D721Med (cell line): ENCODE measurements at regions not wholly inside any gene's neighbourhood (a gene's known extent, or its start where the extent isn't known, plus 50 kb on each side); places are given as distances from the start of the nearest gene placed in this dataset.
"Not testable (repeated sequence)": the region's sequence is repeated elsewhere in the genome, so short reads cannot be mapped to it uniquely, and the experiment has no call there.

Experiments used
- DNase-seq: peaks from one replicate; pipeline ENCODE4 v3.0.0; 2011; ENCODE audit warnings: low spot score; ENCODE audit not compliant: insufficient read length
- FAIRE-seq: peaks from 2 replicates; lab custom pipeline; 2011; peaks lifted over from hg19 to GRCh38; lab: Jason Lieb, UNC
- CTCF ChIP-seq: IDR thresholded peaks from 2 replicates; pipeline ENCODE4 v1.5.1; 2012; ENCODE audit warnings: mild to moderate bottlenecking, control low read depth; ENCODE audit not compliant: insufficient read depth; ENCODE audit errors: missing control alignments

- DNase-seq (no peak), FAIRE-seq (no peak)
- no peak for TF ChIP-seq CTCF
Measured at GRCh38 chr7:120060875-120061274, 212.1 kb upstream of the KCND2 start.

GRCh38 chr7:120064565-120064964, 208.4 kb upstream of the KCND2 start:
- DNase-seq (no peak), FAIRE-seq (no peak)
- no peak for TF ChIP-seq CTCF

- not testable (repeated sequence) for FAIRE-seq, DNase-seq
Measured at GRCh38 chr7:120066898-120067297, 206.1 kb upstream of the KCND2 start.

- no peak for TF ChIP-seq CTCF
- FAIRE-seq = no peak
Measured at GRCh38 chr7:120070201-120070600, 202.8 kb upstream of the KCND2 start.

GRCh38 chr7:120077777-120078176, 195.2 kb upstream of the KCND2 start:
- DNase-seq (no peak), FAIRE-seq (no peak)
- no peak for TF ChIP-seq CTCF

More at GRCh38 chr7:120070201-120070600, 202.8 kb upstream of the KCND2 start:
- no peak for DNase-seq

GRCh38 chr7:120079022-120079421, 194.0 kb upstream of the KCND2 start:
- no peak for DNase-seq
- no peak for TF ChIP-seq CTCF
- FAIRE-seq = no peak

- no peak for FAIRE-seq
- no peak for DNase-seq
- TF ChIP-seq CTCF = no peak
Measured at GRCh38 chr7:120079704-120080103, 193.3 kb upstream of the KCND2 start.

- not testable (repeated sequence) for DNase-seq
Measured at GRCh38 chr7:120086468-120086867, 186.5 kb upstream of the KCND2 start.

More at GRCh38 chr7:120086468-120086867, 186.5 kb upstream of the KCND2 start:
- not testable (repeated sequence) for FAIRE-seq
